ENCODE measurements at regions not wholly inside any gene's neighbourhood (a gene's known extent, or its start where the extent isn't known, plus 50 kb on each side); places are given as distances from the start of the nearest gene placed in this dataset.
"Not testable (repeated sequence)": the region's sequence is repeated elsewhere in the genome, so short reads cannot be mapped to it uniquely, and the experiment has no call there.

DNA sequence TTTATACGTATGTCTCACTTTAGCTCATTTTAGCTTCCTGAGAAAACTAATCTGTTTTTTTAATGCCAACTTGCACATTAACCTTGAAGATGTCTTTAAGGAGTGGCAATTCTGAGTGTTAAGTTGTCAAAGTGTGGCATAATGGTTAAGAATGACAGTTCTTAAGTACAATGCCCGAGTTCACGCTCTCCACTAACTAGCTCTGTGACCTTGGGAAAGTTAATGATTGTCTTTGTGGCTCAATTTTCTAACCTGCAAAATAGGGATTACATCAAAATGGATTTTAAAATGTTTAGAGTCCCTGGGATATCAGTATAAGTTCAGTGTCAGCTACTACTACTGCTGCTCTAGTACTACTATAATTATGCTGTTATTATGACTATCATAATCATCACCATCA lies 409.7 kb downstream of the SOCS6 start:
- Mint-ChIP-seq H3K36me3 (ENCODE audit: low read depth, unreplicated experiment) (peaks cover 3% of the 10 kb centered on the region), H3K4me1 (ENCODE audit: unreplicated experiment) (no peaks in the 10 kb centered on the region), H3K27me3 (ENCODE audit: unreplicated experiment) (peaks cover 3% of the 10 kb centered on the region)

DNA sequence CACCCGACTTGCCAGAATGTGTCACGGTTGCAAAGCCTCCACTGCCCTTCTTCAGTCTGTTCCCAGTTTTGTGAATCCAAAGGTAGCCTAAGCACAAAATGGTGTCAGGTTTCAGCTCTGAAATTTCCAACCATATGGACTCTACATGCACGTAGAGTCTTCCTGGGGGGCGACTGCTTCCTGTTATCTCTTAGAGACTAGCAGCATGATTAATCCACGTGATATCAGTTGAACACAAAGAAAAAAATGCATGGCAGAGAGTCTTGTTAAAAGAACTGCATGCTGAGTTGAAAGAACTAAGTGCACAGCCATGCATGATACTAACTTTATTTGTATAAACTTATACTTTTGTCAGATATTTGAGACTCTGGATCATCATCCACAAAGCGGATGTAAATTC lies 404.4 kb downstream of the SOCS6 start:
- H3K27ac Mint-ChIP-seq (ENCODE audit: unreplicated experiment): no peak overlapping the region
- TF ChIP-seq, protein P1, sequence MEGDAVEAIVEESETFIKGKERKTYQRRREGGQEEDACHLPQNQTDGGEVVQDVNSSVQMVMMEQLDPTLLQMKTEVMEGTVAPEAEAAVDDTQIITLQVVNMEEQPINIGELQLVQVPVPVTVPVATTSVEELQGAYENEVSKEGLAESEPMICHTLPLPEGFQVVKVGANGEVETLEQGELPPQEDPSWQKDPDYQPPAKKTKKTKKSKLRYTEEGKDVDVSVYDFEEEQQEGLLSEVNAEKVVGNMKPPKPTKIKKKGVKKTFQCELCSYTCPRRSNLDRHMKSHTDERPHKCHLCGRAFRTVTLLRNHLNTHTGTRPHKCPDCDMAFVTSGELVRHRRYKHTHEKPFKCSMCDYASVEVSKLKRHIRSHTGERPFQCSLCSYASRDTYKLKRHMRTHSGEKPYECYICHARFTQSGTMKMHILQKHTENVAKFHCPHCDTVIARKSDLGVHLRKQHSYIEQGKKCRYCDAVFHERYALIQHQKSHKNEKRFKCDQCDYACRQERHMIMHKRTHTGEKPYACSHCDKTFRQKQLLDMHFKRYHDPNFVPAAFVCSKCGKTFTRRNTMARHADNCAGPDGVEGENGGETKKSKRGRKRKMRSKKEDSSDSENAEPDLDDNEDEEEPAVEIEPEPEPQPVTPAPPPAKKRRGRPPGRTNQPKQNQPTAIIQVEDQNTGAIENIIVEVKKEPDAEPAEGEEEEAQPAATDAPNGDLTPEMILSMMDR (IDR thresholded peaks at IDR 0.05; ENCODE audit: unreplicated experiment): no peak
- H3K9me3 Mint-ChIP-seq (ENCODE audit: unreplicated experiment): peaks cover 25% of the 10 kb centered on the region
- no peak overlapping the region for H3K4me3 Mint-ChIP-seq (ENCODE audit: unreplicated experiment)
- H3K36me3 Mint-ChIP-seq (ENCODE audit: low read depth, unreplicated experiment): peaks cover 9% of the 10 kb centered on the region
- no peak for DNase-seq (ENCODE audit: low spot score)
- H3K27me3 Mint-ChIP-seq (ENCODE audit: unreplicated experiment): peaks cover under 1% of the 10 kb centered on the region
- no peaks in the 10 kb centered on the region for H3K4me1 Mint-ChIP-seq (ENCODE audit: unreplicated experiment)

More for the DNA sequence above, 409.7 kb downstream of the SOCS6 start:
- TF ChIP-seq, protein P1 (IDR thresholded peaks at IDR 0.05; ENCODE audit: unreplicated experiment): no peak
- H3K9me3 Mint-ChIP-seq (ENCODE audit: unreplicated experiment): peaks cover 26% of the 10 kb centered on the region
- no peak overlapping the region for H3K4me3 Mint-ChIP-seq (ENCODE audit: unreplicated experiment)
- no peak for DNase-seq (ENCODE audit: low spot score)
- H3K27ac Mint-ChIP-seq (ENCODE audit: unreplicated experiment): no peak overlapping the region

DNA sequence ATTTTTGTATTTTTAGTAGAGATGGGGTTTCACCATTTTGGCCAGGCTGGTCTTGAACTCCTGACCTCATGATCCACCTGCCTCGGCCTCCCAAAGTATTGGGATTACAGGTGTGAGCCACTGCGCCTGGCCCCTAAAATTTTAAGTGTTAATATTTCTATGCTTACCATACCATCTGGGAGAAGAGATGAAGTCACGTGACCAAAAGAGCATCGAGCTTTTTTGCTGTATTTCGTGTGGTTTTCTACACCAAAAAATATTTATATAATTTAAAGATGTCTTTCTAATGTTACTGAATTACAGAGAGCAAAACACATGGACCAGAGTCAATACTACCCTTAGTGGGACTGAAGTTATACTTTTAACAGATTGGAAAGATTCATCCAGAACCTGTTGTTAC lies 400.9 kb downstream of the SOCS6 start:
- H3K9me3 Mint-ChIP-seq (ENCODE audit: unreplicated experiment): peaks cover 25% of the 10 kb centered on the region
- H3K27me3 Mint-ChIP-seq (ENCODE audit: unreplicated experiment); H3K27ac Mint-ChIP-seq (ENCODE audit: unreplicated experiment); H3K36me3 Mint-ChIP-seq (ENCODE audit: low read depth, unreplicated experiment); H3K4me3 Mint-ChIP-seq (ENCODE audit: unreplicated experiment); DNase-seq (ENCODE audit: low spot score); H3K4me1 Mint-ChIP-seq (ENCODE audit: unreplicated experiment): not testable (repeated sequence)

DNA sequence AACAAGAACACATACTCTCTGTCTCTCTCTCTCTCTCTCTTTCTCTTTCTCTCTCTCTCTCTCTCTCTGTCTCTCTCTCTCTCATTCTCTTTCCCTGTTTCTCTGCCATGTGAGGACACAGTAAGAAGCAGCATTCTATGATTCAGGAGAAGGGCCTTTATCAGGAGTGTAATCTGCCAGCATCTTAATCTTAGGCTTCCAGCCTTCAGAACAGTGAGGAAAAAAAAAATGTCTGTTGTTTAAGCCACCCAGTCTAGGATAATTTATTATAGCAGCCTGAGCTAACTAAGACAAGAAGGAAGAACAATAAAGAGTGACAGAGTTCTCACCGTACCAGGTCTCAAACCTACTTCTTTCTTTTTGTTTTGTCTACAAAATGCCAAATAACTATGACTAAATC lies 399.4 kb downstream of the SOCS6 start:
- TF ChIP-seq, protein P1 (IDR thresholded peaks at IDR 0.05; ENCODE audit: unreplicated experiment): no peak
- peaks cover 29% of the 10 kb centered on the region for H3K9me3 Mint-ChIP-seq (ENCODE audit: unreplicated experiment)
- H3K27ac Mint-ChIP-seq (ENCODE audit: unreplicated experiment): no peak overlapping the region
- DNase-seq (ENCODE audit: low spot score): no peak
- H3K27me3 Mint-ChIP-seq (ENCODE audit: unreplicated experiment): peaks cover 2% of the 10 kb centered on the region
- H3K4me1 Mint-ChIP-seq (ENCODE audit: unreplicated experiment): no peaks in the 10 kb centered on the region
- peaks cover 9% of the 10 kb centered on the region for H3K36me3 Mint-ChIP-seq (ENCODE audit: low read depth, unreplicated experiment)
- H3K4me3 Mint-ChIP-seq (ENCODE audit: unreplicated experiment): no peak overlapping the region

DNA sequence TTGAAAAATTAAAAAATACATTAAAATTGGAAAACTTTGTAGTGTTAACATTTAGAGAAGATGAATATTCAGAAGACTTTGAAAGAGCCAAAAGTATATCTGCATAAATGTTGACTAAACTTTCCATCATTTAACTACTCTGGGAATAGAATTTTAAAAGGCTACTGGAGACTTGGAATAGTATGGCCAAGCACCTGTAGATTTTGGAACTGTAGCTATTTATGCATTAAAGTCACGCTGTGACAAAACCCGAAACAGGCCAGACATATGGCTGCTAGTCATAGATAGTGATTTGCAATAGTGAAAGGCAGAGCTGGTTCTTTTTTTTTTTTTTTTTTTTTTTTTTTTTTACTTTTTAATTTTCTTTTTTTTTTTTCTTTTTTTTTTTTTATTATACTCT lies 396.0 kb downstream of the SOCS6 start:
- Mint-ChIP-seq H3K9me3 (ENCODE audit: unreplicated experiment) (peaks cover 28% of the 10 kb centered on the region), H3K4me1 (ENCODE audit: unreplicated experiment) (no peaks in the 10 kb centered on the region), H3K27me3 (ENCODE audit: unreplicated experiment) (peaks cover 4% of the 10 kb centered on the region), H3K4me3 (ENCODE audit: unreplicated experiment) (no peak overlapping the region), H3K27ac (ENCODE audit: unreplicated experiment) (no peak overlapping the region), H3K36me3 (ENCODE audit: low read depth, unreplicated experiment) (no peaks in the 10 kb centered on the region)
- TF ChIP-seq, protein P1 (IDR thresholded peaks at IDR 0.05; ENCODE audit: unreplicated experiment): no peak
- DNase-seq (ENCODE audit: low spot score): no peak

DNA sequence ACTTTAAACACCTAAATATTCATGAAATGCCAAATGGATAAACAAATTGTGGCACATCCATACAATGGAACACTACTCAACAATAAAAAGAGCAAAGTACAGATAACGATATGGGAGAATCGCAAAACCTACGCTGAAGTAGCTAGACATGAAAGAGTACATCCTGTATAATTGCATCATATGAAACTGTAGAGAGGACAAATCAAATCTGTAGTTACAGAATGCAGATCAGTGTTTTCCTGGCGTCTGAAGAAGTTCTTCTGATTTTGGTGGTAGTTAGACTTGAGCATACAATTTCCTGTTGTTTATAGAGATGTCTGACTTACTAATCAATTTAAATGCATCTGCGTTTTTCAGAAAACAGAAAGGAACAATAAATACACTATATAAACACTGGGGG lies 394.4 kb downstream of the SOCS6 start:
- DNase-seq (ENCODE audit: low spot score): no peak
- Mint-ChIP-seq H3K4me1 (ENCODE audit: unreplicated experiment) (no peaks in the 10 kb centered on the region), H3K4me3 (ENCODE audit: unreplicated experiment) (no peak overlapping the region), H3K9me3 (ENCODE audit: unreplicated experiment) (peaks cover 29% of the 10 kb centered on the region), H3K27me3 (ENCODE audit: unreplicated experiment) (peaks cover 4% of the 10 kb centered on the region), H3K27ac (ENCODE audit: unreplicated experiment) (no peak overlapping the region), H3K36me3 (ENCODE audit: low read depth, unreplicated experiment) (no peaks in the 10 kb centered on the region)
- TF ChIP-seq, protein P1 (IDR thresholded peaks at IDR 0.05; ENCODE audit: unreplicated experiment): no peak

Measured in endothelial cell (in vitro differentiated cells).